DMS114 treated with DMSO at 0.1 percent for 48 hours (cell line): ENCODE measurements at regions not wholly inside any gene's neighbourhood (a gene's known extent, or its start where the extent isn't known, plus 50 kb on each side); places are given as distances from the start of the nearest gene placed in this dataset.
"Not testable (repeated sequence)": the region's sequence is repeated elsewhere in the genome, so short reads cannot be mapped to it uniquely, and the experiment has no call there.

ENCODE experiments used
- DNase-seq: peaks from one replicate; lab custom pipeline; 2025; ENCODE audit not compliant: unreplicated experiment; lab: John Stamatoyannopoulos, UW

DNA sequence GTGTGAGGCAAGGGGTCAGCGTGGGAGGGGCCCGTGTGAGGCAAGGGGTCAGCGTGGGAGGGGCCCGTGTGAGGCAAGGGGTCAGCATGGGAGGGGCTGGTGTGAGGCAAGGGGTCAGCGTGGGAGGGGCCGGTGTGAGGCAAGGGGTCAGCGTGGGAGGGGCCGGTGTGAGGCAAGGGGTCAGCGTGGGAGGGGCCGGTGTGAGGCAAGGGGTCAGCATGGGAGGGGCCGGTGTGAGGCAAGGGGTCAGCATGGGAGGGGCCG lies 119.2 kb downstream of the SEPTIN14 start:
- DNase-seq, result not testable (repeated sequence)

DNA sequence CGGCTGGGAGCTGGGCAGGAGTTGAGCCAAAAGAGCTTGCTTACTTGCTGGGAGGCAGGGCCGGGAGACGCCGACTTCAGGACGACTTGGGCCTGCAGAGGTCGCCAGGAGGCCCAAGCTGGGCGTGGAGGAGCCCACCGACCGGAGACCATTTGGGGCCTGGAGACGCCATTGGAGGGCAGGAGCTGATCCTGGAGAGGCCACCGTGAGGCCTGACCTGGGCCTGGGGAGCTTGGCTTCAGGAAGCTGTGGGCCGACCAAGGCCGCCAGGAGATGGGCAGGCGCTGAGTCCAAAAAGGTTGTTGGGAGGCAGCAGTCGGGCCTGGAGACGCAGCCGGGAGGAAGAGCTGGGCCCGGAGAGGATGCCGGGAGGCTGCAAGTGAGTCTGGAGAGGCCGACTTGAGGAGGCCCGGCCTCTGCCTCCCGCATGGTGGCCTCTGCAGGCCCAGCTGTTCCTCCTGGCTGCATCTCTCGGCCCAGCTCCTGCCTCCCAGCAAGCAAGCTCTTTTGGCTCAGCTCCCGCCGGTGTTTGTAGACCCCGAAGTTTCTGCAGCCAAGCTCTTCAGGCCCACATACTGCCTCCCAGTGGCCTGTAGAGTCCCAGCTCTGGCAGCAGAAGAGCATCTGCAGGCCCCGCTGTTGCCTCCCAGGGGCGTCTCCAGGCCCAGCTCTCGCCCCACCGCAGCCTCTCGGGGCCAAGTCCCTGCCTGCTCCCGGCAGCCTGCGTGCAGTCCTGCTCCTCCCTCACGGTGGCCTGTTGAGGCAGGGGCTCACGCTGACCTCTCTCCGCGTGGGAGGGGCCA lies 119.7 kb downstream of the SEPTIN14 start:
- not testable (repeated sequence) for DNase-seq

DNA sequence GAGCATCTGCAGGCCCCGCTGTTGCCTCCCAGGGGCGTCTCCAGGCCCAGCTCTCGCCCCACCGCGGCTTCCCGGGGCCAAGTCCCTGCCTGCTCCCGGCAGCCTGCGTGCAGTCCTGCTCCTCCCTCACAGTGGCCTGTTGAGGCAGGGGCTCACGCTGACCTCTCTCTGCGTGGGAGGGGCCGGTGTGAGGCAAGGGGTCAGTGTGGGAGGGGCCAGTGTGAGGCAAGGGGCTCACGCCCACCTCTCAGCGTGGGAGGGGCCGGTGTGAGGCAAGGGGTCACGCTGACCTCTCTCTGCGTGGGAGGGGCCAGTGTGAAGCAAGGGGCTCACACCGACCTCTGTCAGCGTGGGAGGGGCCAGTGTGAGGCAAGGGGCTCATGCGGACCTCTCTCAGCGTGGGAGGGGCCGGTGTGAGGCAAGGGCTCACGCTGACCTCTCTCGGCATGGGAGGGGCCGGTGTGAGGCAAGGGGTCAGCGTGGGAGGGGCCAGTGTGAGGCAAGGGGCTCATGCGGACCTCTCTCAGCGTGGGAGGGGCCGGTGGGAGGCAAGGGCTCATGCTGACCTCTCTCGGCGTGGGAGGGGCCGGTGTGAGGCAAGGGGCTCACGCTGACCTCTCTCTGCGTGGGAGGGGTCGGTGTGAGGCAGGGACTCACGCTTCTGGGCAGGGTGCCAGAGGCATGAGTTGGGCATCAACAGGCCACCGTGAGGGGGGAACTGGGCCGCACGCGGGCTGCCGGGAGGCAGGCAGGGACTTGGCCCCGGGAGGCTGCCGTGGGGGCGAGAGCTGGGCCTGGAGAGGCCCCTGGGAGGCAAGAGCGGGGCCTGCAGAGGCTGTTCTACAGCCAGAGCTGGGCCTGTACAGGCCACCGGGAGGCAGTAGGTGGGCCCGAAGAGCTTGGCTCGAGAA lies 120.6 kb downstream of the SEPTIN14 start:
- not testable (repeated sequence) for DNase-seq

DNA sequence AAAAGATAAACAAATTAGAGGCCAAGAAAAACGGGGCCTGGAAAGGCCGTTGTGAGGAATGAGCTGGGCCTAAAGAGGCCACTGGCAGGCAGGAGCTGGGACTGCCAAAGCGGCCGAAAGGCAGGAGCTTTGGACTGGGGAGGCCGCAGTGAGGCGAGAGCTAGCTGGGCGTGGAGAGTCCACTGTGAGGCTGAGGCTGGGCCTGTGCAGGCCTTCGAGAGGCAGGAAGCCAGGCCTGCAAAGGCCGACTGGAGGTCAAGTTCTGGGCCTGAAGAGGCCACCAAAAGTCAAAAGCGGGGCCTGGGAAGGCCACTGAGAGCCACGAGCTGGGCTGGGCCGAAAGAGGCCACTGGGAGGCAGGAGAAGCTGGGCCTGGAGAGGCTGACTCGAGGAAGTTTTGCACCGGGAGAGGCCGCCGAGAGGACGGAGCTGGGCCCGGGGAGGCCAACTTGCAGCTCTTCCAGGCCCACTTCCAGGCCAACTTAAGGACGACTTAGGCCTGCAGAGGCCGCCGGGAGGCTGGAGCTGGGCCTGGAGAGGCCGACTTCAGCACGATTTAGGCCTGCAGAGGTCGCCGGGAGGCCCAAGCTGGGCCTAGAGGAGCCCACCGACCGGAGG lies 121.8 kb downstream of the SEPTIN14 start:
- not testable (repeated sequence) for DNase-seq

DNA sequence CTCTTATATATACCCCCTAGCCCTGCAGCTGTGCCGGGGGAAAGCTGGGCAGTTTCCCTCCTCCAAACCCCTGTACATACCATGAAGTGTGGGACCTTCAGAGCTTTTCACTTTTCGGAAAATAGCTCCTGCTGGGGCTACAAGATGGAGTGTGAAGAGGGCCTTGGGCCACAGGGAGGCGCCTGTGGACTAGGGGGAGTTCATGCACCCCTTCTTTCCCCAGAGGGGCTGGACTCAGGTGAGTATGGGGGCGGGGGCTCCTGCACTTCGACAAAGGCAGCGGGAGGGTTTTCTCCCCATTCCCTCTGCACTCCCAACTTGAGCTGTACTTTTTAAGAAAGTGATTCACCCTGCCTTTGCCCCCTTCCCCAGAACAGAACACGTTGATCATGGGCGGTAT lies 122.5 kb downstream of the SEPTIN14 start:
- DNase-seq, result not testable (repeated sequence)

DNA sequence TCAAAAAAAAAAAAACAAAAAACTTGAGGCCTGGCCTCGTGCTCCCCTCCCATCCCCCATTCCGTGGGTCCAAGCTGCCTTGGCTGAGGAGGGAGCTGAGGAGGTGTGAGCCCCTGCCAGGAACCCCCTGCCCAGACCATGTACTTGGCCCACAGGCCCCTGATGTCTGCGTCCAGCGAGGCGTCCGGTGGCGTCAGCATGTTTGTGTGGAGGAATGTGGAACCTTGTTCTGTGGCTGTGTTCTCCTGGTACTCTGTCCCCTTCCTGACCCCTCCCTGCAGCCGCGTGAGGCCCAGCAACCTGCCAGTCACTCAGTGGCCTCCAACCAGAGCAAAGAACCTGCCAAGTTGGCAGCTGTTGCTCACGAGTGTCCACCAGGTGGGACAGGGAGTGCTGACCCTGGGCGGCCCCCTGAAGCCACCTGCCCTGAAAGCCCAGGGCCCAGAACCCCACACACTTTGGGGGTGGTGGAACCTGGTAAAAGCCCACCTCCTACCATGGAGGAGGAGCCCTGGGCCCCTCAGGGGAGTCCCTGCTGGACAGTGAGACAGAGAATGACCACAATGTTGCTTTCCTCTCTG lies 125.8 kb downstream of the SEPTIN14 start:
- DNase-seq, result not testable (repeated sequence)

DNA sequence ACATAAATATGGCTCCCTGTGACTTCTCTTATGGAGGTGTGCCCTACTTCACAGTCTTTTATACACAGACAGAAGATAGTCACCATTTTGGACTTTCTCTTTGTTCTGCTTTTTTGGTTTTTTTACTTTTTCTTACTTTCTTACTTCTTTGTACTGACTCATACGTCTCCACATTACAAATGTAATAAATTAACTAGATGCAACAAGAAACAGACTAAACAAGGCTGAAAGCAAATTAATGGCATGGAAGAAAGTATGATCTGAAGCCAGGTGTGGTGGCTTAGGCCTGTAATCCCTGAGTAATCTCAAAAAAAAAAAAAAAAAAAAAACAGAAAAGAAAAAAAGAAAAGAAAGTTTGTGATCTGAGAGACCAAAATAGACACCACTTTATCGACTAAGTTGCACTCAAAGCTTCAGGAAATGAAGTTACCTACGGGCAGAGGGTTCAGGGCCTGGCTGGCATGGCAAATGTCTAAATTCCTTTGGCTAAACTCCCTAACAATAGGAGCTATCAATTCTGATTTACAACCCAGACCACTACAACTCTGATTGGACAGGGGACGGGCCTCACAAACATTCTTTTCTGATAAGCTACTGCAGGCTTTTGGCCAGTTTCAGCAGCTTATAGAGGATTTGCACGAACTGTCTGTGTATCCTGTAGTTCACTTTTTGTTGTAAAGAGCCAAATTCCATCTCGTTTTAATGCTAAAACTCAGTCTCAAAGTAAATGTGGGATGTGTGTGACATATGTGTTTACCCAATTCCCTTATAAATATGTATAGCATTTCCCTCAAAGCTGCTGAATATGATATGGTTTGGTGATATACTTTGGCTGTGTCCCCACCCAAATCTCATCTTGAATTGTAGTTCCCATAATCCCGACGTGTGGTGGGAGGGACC lies 129.1 kb downstream of the SEPTIN14 start:
- no peak for DNase-seq

DNA sequence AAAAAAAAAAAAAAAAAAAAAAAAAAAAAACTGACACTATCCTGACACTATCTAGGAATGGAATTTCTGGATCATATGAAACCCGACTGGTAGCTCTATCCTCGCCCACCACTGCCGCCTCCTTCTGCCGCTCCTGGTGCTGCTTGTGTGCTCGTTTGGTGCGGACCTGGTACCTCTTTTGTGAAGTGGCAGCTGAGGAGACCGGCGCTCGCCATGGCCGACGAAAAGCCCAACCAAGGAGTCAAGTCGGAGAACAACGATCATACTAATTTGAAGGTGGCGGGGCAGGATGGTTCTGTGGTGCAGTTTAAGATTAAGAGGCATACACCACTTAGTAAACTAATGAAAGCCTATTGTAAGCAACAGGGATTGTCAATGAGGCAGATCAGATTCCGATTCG lies 130.6 kb downstream of the SEPTIN14 start:
- DNase-seq, result no peak

DNA sequence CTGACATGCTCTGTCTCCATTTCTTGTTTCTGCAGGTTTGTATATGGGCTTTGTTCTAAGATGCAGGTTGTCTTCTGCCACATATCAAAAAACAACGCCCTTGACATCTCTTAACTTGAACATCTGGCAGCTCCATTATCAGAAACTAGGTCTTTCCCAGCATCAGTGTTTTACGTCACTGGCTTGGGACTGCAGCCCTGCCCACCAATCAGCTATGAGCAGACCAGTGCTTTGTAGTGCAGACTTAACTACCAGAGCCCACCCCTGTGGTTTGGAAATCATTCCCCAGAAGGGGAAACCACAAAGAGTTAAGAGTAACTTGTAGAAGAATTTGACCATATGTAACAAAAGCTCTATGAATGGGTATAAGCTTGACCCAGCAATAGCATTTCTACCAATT lies 132.4 kb downstream of the SEPTIN14 start:
- DNase-seq, result no peak

DNA sequence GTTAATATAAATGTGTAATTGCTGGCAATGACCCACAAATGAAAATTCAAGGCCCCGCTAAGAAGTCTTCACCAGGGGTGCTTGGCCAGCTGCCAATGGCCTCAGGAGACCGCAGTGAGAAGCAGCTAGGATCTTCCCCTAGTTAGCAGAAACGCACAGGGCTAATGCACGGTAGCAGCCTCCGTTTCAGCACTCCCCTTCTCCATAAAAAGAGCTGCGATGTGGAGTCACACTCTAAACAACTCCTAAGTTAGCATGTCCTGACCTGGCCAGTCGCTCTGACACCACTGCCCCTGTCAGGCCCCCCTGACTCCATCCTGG lies 139.0 kb downstream of the SEPTIN14 start:
- no peak for DNase-seq

DNA sequence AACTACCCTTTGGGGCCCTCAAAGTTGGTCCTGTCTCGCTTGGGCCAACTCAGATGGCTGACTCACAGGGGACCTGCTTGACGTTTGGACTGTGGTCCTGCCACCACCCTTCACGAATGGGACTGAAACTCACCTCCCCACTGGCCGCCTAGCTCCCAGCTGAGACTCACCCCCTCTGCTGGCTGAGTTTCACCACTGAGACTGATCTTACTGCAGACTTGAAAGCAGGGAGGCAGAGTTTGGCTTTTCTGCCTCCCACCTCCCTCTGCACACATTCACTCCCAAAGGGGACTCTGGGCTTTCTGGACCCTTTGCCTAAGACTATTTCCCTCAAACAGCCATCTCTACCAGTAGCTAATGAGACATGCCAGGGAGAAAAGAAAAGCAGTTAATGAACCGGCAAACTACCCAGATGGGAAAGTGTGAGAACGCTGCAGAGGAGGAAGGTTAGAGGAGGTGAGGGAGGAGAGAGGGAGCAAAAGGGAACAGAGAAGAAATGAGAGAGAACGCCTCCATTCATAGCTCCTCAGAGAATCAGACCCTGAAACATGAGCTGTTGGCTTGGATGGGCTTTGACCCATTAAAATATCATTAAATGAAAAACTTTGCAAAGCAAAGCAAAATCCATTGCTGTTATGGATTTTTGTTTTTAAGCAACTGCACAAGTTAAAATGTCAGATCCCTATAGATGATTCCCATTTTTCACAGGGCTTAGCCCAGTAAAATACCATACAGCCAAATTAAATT lies 139.5 kb downstream of the SEPTIN14 start:
- not testable (repeated sequence) for DNase-seq

DNA sequence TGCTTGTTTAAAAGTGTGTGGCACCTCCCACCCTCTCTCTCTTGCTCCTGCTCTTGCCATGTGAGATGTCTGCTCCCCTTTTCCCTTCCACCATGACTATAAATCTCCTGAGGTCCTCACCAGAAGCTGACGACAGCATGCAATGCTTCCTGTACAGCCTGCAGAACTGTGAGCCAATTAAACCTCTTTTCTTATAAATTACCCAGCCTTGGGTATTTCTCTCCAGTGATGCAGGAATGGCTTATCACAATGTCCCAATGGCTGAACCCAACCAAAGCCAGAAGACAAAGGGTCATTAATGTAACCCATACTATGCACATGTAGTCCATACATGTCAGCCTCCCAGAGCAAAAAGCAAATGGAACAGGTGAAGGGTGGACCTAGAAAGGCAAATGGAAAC lies 141.5 kb downstream of the SEPTIN14 start:
- not testable (repeated sequence) for DNase-seq

DNA sequence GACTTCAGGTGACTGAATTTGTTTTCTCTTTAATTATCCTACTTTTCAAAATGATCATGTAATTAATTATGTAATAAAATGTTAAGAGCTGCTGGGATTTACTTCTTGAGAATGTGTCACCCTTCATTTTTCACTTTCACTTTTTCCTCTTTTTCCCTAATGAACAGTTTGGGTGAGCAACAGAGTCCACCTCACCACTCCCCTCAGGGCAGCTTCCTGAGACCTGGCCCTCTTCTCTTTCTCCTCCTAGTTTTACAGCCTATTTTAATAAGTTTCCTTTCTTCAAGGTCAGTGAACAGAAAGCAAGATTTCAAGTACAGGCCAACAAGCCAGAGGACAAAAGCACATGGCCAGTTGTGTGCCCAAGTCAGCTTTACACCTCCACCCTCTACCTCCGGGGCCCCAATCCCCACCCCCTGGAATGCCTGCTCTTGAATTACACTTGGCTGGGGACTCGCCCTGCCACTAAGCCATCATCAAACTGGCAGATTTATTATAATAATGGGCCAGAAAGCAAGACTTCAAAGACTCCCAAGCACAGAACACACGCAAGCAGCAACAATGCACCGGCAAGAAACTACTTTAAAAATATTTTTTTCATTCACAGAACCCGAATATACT lies 143.1 kb upstream of the VOPP1 start:
- DNase-seq, result not testable (repeated sequence)

DNA sequence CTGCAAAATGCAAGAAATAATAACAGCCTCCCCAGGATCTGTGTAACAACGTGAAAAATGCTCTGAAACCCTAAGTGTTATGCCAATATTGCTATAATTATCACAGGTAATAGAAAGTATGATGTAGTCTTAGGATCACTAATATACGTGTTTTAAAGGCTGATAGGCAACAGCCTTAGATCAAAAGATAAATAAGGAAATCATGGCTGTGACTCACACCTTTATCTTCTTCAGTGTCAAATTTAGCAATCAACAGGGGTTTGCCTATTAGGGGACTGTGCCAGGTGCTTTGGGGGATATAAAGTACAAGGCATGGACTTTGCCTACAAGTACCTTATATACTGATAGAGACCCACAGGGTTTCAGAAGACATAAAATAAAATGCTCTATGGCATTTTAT lies 142.1 kb upstream of the VOPP1 start:
- DNase-seq, result not testable (repeated sequence)

DNA sequence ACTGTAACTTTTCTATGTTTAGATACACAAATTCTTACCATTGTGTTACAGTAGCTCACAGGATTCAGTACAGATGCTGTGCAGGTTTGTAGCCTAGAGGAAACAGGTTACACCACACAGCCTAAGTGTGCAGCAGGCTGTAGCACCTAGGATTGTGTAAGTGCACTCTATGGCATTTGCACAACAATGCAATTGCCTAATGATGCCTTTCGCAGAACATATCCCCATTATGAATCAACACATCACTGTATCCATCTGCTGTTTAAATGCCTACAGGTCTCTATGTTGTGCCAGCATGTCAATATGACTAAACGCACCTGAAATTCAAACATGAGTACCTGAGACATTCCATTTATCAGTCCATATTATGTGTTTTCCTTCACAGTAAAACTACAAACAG lies 138.0 kb upstream of the VOPP1 start:
- not testable (repeated sequence) for DNase-seq

DNA sequence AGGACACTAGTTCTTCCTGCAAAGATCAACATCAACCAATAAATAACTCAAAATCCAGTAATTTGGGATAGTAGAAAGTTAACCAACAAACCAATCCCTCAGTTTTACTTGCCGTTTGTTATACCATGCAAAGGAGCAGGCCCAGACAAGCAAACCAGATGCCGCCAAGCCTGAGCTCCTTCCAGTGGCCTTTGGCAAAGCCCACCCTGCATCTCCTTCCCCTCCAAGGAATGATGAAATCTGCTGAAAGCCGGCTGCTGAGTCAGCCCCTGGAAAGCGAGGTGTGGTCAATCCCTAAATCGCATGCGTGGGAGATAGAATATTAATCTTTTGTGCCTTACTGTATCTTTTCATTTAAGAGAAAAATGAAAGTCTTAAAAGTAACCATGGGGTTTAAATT lies 135.7 kb upstream of the VOPP1 start:
- DNase-seq, result not testable (repeated sequence)

DNA sequence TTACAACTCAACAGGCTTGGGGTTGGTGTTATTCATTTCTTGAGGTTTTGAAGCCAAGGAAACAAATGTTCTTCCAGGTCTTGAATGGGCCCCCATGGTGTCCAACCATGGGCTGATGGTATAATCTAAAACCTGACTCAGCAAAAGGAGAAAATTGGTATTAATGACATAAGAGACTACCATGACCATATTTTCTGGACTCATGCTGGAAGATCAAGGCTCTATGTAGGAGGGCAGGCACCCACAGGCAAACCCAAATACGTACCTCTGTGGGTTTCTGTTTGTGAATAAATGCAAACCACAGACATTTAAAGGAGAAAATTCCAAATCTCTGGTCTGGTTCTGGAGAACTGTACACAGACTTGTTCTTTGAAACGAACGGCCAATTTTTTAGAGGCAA lies 135.1 kb upstream of the VOPP1 start:
- not testable (repeated sequence) for DNase-seq

DNA sequence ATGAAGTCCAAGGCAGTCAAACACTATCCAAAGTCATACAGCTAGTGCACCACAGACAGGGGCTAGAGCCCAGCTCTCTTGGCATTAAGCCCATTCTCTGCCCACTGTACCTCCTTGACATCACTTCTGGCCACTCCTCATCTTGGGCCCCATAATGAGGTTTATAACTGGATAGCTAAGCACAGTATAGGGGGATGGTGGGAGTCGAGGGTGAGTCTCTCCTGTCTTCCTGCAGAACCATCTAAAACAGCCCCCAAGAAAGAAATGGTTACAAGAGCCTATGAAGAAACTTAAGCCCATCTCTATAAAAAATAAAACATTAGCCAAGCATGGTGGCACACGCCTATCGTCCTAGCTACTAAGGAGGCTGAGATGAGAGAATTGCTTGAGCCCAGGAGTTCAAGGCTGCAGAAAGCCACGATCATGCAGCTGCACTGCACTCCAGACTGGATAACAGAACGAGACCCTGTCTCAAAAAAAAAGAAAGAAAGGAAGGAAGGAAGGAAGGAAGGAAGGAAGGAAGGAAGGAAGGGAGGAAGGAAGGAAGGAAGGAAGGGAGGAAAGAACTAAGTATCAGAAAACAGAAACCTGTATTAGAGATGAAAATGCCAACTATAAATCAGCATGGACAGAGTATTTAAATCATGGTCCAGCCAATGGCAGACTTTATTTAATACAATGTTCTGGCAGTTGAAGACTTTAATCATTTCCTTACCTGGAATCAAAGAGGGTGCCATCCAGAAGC lies 134.3 kb upstream of the VOPP1 start:
- DNase-seq, result not testable (repeated sequence)
